Neural cell (in vitro differentiated cells): ENCODE measurements at regions not wholly inside any gene's neighbourhood (a gene's known extent, or its start where the extent isn't known, plus 50 kb on each side); places are given as distances from the start of the nearest gene placed in this dataset.

Source experiments
- CTCF ChIP-seq: fragments of 450-650 bp; IDR thresholded peaks from 2 replicates; pipeline ENCODE4 v1.5.1; 2014; ENCODE audit warnings: antibody characterized with exemption, mild to moderate bottlenecking, moderate library complexity; ENCODE audit not compliant: poor library complexity, severe bottlenecking
- MXI1 ChIP-seq: fragments of 450-650 bp; conservative IDR thresholded peaks from 2 replicates; pipeline ENCODE4 v1.6.1; 2014; ENCODE audit warnings: antibody characterized with exemption, mild to moderate bottlenecking; ENCODE audit not compliant: poor library complexity, severe bottlenecking
- SMC3 ChIP-seq: fragments of 450-650 bp; conservative IDR thresholded peaks from 2 replicates; pipeline ENCODE4 v1.6.1; 2014; ENCODE audit warnings: antibody characterized with exemption, mild to moderate bottlenecking, moderate library complexity; ENCODE audit not compliant: poor library complexity

GRCh38 chr4:163077680-163078079 lies 89.0 kb downstream of the NAF1 start:
- no peak for TF ChIP-seq CTCF
- TF ChIP-seq MXI1: no peak
- no peak for TF ChIP-seq SMC3
